HG03103 (cell line): ENCODE measurements at regions not wholly inside any gene's neighbourhood (a gene's known extent, or its start where the extent isn't known, plus 50 kb on each side); places are given as distances from the start of the nearest gene placed in this dataset.
"Not testable (repeated sequence)": the region's sequence is repeated elsewhere in the genome, so short reads cannot be mapped to it uniquely, and the experiment has no call there.

Experiments used
- ATAC-seq: cut with Tn5 transposase; IDR thresholded peaks from one replicate; pipeline ENCODE4 v1.9.1; 2021; ENCODE audit warnings: low read depth; ENCODE audit not compliant: unreplicated experiment

- no peak for ATAC-seq
Observed at GRCh38 chr7:69439636-69440325, 158.5 kb upstream of the AUTS2 start.

GRCh38 chr7:69440976-69441375 lies 157.3 kb upstream of the AUTS2 start:
- no peak for ATAC-seq

- no peak for ATAC-seq
Observed at GRCh38 chr7:69443136-69443535, 155.1 kb upstream of the AUTS2 start.

- no peak for ATAC-seq
Observed at GRCh38 chr7:69445541-69445940, 152.7 kb upstream of the AUTS2 start.

GRCh38 chr7:69446213-69446612 lies 152.1 kb upstream of the AUTS2 start:
- ATAC-seq, result not testable (repeated sequence)

- no peak for ATAC-seq
Observed at GRCh38 chr7:69448071-69448470, 150.2 kb upstream of the AUTS2 start.

GRCh38 chr7:69450456-69450855 lies 147.8 kb upstream of the AUTS2 start:
- no peak for ATAC-seq

- no peak for ATAC-seq
Observed at GRCh38 chr7:69451715-69452114, 146.6 kb upstream of the AUTS2 start.

- ATAC-seq, result no peak
Observed at GRCh38 chr7:69452797-69453196, 145.5 kb upstream of the AUTS2 start.

GRCh38 chr7:69457595-69458504 lies 140.4 kb upstream of the AUTS2 start:
- no peak for ATAC-seq

GRCh38 chr7:69464035-69464434 lies 134.2 kb upstream of the AUTS2 start:
- no peak for ATAC-seq

- ATAC-seq, result no peak
Observed at GRCh38 chr7:69465262-69465661, 133.0 kb upstream of the AUTS2 start.

- ATAC-seq, result no peak
Observed at GRCh38 chr7:69467826-69468225, 130.4 kb upstream of the AUTS2 start.

GRCh38 chr7:69476416-69476815 lies 121.9 kb upstream of the AUTS2 start:
- ATAC-seq, result no peak

GRCh38 chr7:69482676-69483075 lies 115.6 kb upstream of the AUTS2 start:
- no peak for ATAC-seq

- no peak for ATAC-seq
Observed at GRCh38 chr7:69489533-69489932, 108.7 kb upstream of the AUTS2 start.

- ATAC-seq, result no peak
Observed at GRCh38 chr7:69498671-69499070, 99.6 kb upstream of the AUTS2 start.

- no peak for ATAC-seq
Observed at GRCh38 chr7:69502358-69502757, 95.9 kb upstream of the AUTS2 start.

GRCh38 chr7:69504733-69505420 lies 93.4 kb upstream of the AUTS2 start:
- no peak for ATAC-seq

GRCh38 chr7:69508736-69509135 lies 89.5 kb upstream of the AUTS2 start:
- no peak for ATAC-seq

- no peak for ATAC-seq
Observed at GRCh38 chr7:69510114-69510513, 88.2 kb upstream of the AUTS2 start.
